BLaER1 treated with 17β-estradiol and CSF1 and Interleukin-3, amounts not matched to agents 10 nM and 100 nM (cell line): ENCODE measurements at regions not wholly inside any gene's neighbourhood (a gene's known extent, or its start where the extent isn't known, plus 50 kb on each side); places are given as distances from the start of the nearest gene placed in this dataset.
A peak's percentile ranks its signal among the peaks of the same experiment; 100 is the strongest.
"Not testable (repeated sequence)": the region's sequence is repeated elsewhere in the genome, so short reads cannot be mapped to it uniquely, and the experiment has no call there.

Experiments used
- H3K27ac ChIP-seq, 11 experiments: shearing (Covaris generic); formaldehyde crosslinking; 2 replicates each; pipeline ENCODE4 v1.8.1; 2022
- H3K27me3 ChIP-seq, 11 experiments: shearing (Covaris generic); formaldehyde crosslinking; 2 replicates each; pipeline ENCODE4 v1.8.1; 2022
- H3K36me3 ChIP-seq, 11 experiments: shearing (Covaris generic); formaldehyde crosslinking; 2 replicates each; pipeline ENCODE4 v1.8.1; 2022
- H3K4me1 ChIP-seq, 10 experiments: shearing (Covaris generic); formaldehyde crosslinking; 2 replicates each; pipeline ENCODE4 v1.8.1; 2022
- H3K4me2 ChIP-seq, 11 experiments: shearing (Covaris generic); formaldehyde crosslinking; 2 replicates each; pipeline ENCODE4 v1.8.1; 2022
- H3K4me3 ChIP-seq, 10 experiments: shearing (Covaris generic); formaldehyde crosslinking; 2 replicates each; pipeline ENCODE4 v1.8.1; 2022
- H3K9ac ChIP-seq, 11 experiments: shearing (Covaris generic); formaldehyde crosslinking; 2 replicates each; pipeline ENCODE4 v1.8.1; 2022
- H3K9me3 ChIP-seq, 11 experiments: shearing (Covaris generic); formaldehyde crosslinking; replicated peaks in 1 of 11; 2 replicates each; pipeline ENCODE4 v1.8.1; 2022
- H4K20me1 ChIP-seq, 11 experiments: shearing (Covaris generic); formaldehyde crosslinking; 2 replicates each; pipeline ENCODE4 v1.8.1; 2022
- Cebpa-rat ChIP-seq, 11 experiments: shearing (Covaris generic); IDR thresholded peaks; 2 replicates each; pipeline ENCODE4 v1.8.1; 2022

- not testable (repeated sequence) for H3K4me2 ChIP-seq, H3K27me3 ChIP-seq, H3K9ac ChIP-seq, H3K4me3 ChIP-seq, H4K20me1 ChIP-seq, H3K27ac ChIP-seq, H3K4me1 ChIP-seq, H3K36me3 ChIP-seq
- peaks cover 3 to 13% (median 8%) of the 10 kb centered on the region in 11 experiments; a peak in 18 of 22 replicates for H3K9me3 ChIP-seq
These were observed 73.8 kb upstream of the FANCC start for GRCh38 chr9:95391271-95391670.

GRCh38 chr9:95389373-95389772 is 71.9 kb upstream of the FANCC start:
- Histone ChIP-seq H3K36me3 (no peaks in the 10 kb centered on the region), H3K27ac (no peak overlapping the region), H3K9me3 (0 out of 22 replicates have a peak, but pooled peaks cover 0 to 6% (median 0%) of the 10 kb centered on the region in 11 experiments), H3K4me2 (no peak overlapping the region), H3K4me3 (no peak overlapping the region), H4K20me1 (no peaks in the 10 kb centered on the region), H3K9ac (no peak overlapping the region), H3K4me1 (no peaks in the 10 kb centered on the region), H3K27me3 (no peaks in the 10 kb centered on the region)
- TF ChIP-seq Cebpa-rat (IDR thresholded peaks at IDR 0.05) = no peak

- Histone ChIP-seq H4K20me1 (no peaks in the 10 kb centered on the region), H3K4me2 (no peak overlapping the region)
- TF ChIP-seq Cebpa-rat (IDR thresholded peaks at IDR 0.05) = no peak
These were observed 69.3 kb upstream of the FANCC start for GRCh38 chr9:95386843-95387242.

GRCh38 chr9:95385521-95385920 is 68.0 kb upstream of the FANCC start:
- Histone ChIP-seq H3K4me2 (no peak overlapping the region), H3K36me3 (no peaks in the 10 kb centered on the region), H3K27me3 (no peaks in the 10 kb centered on the region), H3K27ac (no peak overlapping the region), H3K4me3 (no peak overlapping the region), H3K9ac (no peak overlapping the region), H4K20me1 (no peaks in the 10 kb centered on the region), H3K9me3 (no peaks in the 10 kb centered on the region), H3K4me1 (peaks cover 0 to 11% (median 8%) of the 10 kb centered on the region in 10 experiments; a peak in 14 of 20 replicates)
- no peak for TF ChIP-seq Cebpa-rat (IDR thresholded peaks at IDR 0.05)

More at GRCh38 chr9:95386843-95387242, 69.3 kb upstream of the FANCC start:
- H3K36me3 ChIP-seq = no peaks in the 10 kb centered on the region
- no peak overlapping the region for H3K27ac ChIP-seq
- peaks cover 0 to under 1% (median 0%) of the 10 kb centered on the region in 10 experiments; a peak in 1 of 20 replicates for H3K4me1 ChIP-seq
- no peaks in the 10 kb centered on the region for H3K9me3 ChIP-seq
- no peak overlapping the region for H3K9ac ChIP-seq
- no peak overlapping the region for H3K4me3 ChIP-seq
- H3K27me3 ChIP-seq = no peaks in the 10 kb centered on the region

- no peak overlapping the region for H3K4me2 ChIP-seq
- H3K4me1 ChIP-seq = peaks cover 0 to 11% (median 8%) of the 10 kb centered on the region in 10 experiments; a peak in 14 of 20 replicates
- TF ChIP-seq Cebpa-rat (IDR thresholded peaks at IDR 0.05) = no peak
- no peak overlapping the region for H3K9ac ChIP-seq
- H3K36me3 ChIP-seq = no peaks in the 10 kb centered on the region
- no peaks in the 10 kb centered on the region for H3K27me3 ChIP-seq
- no peaks in the 10 kb centered on the region for H4K20me1 ChIP-seq
- H3K4me3 ChIP-seq = no peak overlapping the region
- 0 out of 22 replicates have a peak, but pooled peaks cover 0 to 1% (median 0%) of the 10 kb centered on the region in 11 experiments for H3K9me3 ChIP-seq
- no peak overlapping the region for H3K27ac ChIP-seq
These were observed 66.3 kb upstream of the FANCC start for GRCh38 chr9:95383845-95384244.

GRCh38 chr9:95383185-95383676 is 65.7 kb upstream of the FANCC start:
- Histone ChIP-seq H3K4me2 (no peak overlapping the region), H3K27ac (no peak overlapping the region), H3K9ac (no peak overlapping the region), H3K36me3 (no peaks in the 10 kb centered on the region), H3K4me1 (peaks cover 0 to 11% (median 8%) of the 10 kb centered on the region in 10 experiments; a peak in 14 of 20 replicates), H3K27me3 (no peaks in the 10 kb centered on the region), H3K9me3 (peaks cover 0 to 4% (median 0%) of the 10 kb centered on the region in 11 experiments; a peak in 1 of 22 replicates), H3K4me3 (no peak overlapping the region), H4K20me1 (no peaks in the 10 kb centered on the region)
- TF ChIP-seq Cebpa-rat (IDR thresholded peaks at IDR 0.05) = no peak

GRCh38 chr9:95382433-95382832 is 64.9 kb upstream of the FANCC start:
- no peaks in the 10 kb centered on the region for H3K36me3 ChIP-seq
- H4K20me1 ChIP-seq = no peaks in the 10 kb centered on the region
- no peak overlapping the region for H3K27ac ChIP-seq
- H3K4me3 ChIP-seq = no peak overlapping the region
- H3K27me3 ChIP-seq = no peaks in the 10 kb centered on the region
- H3K9ac ChIP-seq = no peak overlapping the region
- H3K9me3 ChIP-seq = peaks cover 0 to 4% (median 0%) of the 10 kb centered on the region in 11 experiments; a peak in 1 of 22 replicates
- no peak overlapping the region for H3K4me2 ChIP-seq
- no peak for TF ChIP-seq Cebpa-rat (IDR thresholded peaks at IDR 0.05)
- H3K4me1 ChIP-seq = peaks cover 0 to 11% (median 8%) of the 10 kb centered on the region in 10 experiments; a peak in 14 of 20 replicates

GRCh38 chr9:95381221-95381620 is 63.7 kb upstream of the FANCC start:
- no peaks in the 10 kb centered on the region for H4K20me1 ChIP-seq
- H3K4me1 ChIP-seq = peaks cover 0 to 11% (median 8%) of the 10 kb centered on the region in 10 experiments; a peak in 14 of 20 replicates
- no peak overlapping the region for H3K4me3 ChIP-seq
- H3K27me3 ChIP-seq = no peaks in the 10 kb centered on the region
- no peak overlapping the region for H3K27ac ChIP-seq
- H3K4me2 ChIP-seq = peak overlapping the region in 10 of 11 experiments; percentile 1 to 50 (median 26); a peak in 10 of 22 replicates
- no peaks in the 10 kb centered on the region for H3K36me3 ChIP-seq
- H3K9ac ChIP-seq = no peak overlapping the region
- TF ChIP-seq Cebpa-rat (IDR thresholded peaks at IDR 0.05) = no peak
- H3K9me3 ChIP-seq = peaks cover 0 to 4% (median 0%) of the 10 kb centered on the region in 11 experiments; a peak in 1 of 22 replicates

- Histone ChIP-seq H3K9me3 (peaks cover 0 to 4% (median 0%) of the 10 kb centered on the region in 11 experiments; a peak in 1 of 22 replicates), H3K4me2 (no peak overlapping the region), H4K20me1 (no peaks in the 10 kb centered on the region), H3K27me3 (no peaks in the 10 kb centered on the region), H3K4me1 (peaks cover 0 to 11% (median 8%) of the 10 kb centered on the region in 10 experiments; a peak in 14 of 20 replicates), H3K9ac (no peak overlapping the region), H3K27ac (no peak overlapping the region), H3K4me3 (no peak overlapping the region), H3K36me3 (no peaks in the 10 kb centered on the region)
- TF ChIP-seq Cebpa-rat (IDR thresholded peaks at IDR 0.05) = no peak
These were observed 62.1 kb upstream of the FANCC start for GRCh38 chr9:95379630-95380029.
